ENCODE measurements at regions not wholly inside any gene's neighbourhood (a gene's known extent, or its start where the extent isn't known, plus 50 kb on each side); places are given as distances from the start of the nearest gene placed in this dataset.

DNA sequence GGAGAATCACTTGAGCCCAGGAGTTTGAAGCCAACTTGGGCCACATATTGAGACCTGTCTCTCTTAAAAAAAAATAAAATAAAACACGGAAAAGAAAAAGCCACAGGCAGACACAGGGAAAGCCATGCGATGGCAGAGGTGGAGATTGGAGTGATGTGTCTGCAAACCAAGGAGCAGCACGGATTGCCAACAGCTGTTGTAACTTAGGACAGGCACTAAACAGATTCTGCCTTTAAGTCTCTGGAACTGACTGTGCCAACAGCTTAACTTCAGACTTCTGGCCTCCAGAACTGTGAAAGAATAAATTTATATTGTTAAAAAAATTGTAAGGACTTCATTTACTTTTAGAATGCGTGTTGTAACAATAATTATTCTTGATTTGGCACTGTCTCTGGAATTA, 318.5 kb upstream of the CHD1 start (continued):
- TF ChIP-seq, protein P1, sequence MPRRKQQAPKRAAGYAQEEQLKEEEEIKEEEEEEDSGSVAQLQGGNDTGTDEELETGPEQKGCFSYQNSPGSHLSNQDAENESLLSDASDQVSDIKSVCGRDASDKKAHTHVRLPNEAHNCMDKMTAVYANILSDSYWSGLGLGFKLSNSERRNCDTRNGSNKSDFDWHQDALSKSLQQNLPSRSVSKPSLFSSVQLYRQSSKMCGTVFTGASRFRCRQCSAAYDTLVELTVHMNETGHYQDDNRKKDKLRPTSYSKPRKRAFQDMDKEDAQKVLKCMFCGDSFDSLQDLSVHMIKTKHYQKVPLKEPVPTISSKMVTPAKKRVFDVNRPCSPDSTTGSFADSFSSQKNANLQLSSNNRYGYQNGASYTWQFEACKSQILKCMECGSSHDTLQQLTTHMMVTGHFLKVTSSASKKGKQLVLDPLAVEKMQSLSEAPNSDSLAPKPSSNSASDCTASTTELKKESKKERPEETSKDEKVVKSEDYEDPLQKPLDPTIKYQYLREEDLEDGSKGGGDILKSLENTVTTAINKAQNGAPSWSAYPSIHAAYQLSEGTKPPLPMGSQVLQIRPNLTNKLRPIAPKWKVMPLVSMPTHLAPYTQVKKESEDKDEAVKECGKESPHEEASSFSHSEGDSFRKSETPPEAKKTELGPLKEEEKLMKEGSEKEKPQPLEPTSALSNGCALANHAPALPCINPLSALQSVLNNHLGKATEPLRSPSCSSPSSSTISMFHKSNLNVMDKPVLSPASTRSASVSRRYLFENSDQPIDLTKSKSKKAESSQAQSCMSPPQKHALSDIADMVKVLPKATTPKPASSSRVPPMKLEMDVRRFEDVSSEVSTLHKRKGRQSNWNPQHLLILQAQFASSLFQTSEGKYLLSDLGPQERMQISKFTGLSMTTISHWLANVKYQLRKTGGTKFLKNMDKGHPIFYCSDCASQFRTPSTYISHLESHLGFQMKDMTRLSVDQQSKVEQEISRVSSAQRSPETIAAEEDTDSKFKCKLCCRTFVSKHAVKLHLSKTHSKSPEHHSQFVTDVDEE (CRISPR knock-in tag; IDR thresholded peaks at IDR 0.05), result no peak
- TF ChIP-seq PPARA (CRISPR knock-in tag; IDR thresholded peaks at IDR 0.05; ENCODE audit: borderline replicate concordance) (no peak), ESRRG (CRISPR knock-in tag; IDR thresholded peaks at IDR 0.05) (no peak)
- TF ChIP-seq, protein P2, sequence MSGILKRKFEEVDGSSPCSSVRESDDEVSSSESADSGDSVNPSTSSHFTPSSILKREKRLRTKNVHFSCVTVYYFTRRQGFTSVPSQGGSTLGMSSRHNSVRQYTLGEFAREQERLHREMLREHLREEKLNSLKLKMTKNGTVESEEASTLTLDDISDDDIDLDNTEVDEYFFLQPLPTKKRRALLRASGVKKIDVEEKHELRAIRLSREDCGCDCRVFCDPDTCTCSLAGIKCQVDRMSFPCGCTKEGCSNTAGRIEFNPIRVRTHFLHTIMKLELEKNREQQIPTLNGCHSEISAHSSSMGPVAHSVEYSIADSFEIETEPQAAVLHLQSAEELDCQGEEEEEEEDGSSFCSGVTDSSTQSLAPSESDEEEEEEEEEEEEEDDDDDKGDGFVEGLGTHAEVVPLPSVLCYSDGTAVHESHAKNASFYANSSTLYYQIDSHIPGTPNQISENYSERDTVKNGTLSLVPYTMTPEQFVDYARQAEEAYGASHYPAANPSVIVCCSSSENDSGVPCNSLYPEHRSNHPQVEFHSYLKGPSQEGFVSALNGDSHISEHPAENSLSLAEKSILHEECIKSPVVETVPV (CRISPR knock-in tag; IDR thresholded peaks at IDR 0.05), result no peak

DNA sequence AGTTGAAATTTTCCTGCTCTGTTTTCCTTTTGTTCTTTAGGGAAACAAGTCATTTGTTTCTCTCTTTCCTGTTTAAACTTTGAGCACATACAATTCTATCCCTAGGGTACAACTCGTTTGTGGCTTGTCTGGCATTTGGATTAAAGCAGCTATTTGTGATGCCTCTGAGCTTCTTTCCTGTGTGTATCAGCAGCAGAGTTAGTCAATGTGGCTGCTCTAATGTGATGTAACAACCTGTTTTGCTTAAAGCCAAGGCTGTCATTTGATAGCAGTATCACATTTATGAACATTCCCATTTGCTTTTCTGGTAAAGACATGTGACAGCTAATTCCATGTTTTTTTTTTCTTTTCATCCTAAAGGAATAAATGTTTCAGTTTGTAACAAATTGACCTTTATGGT, 314.3 kb upstream of the CHD1 start:
- ATAC-seq, result no peak
- TF ChIP-seq ARNTL (CRISPR knock-in tag; IDR thresholded peaks at IDR 0.05; ENCODE audit: borderline replicate concordance, low read depth) (no peak), TCF4 (CRISPR knock-in tag; IDR thresholded peaks at IDR 0.05; ENCODE audit: borderline replicate concordance) (no peak), ZFP3 (CRISPR knock-in tag; IDR thresholded peaks at IDR 0.05) (no peak), ZC3H10 (CRISPR knock-in tag; IDR thresholded peaks at IDR 0.05) (no peak), BACH2 (CRISPR knock-in tag; IDR thresholded peaks at IDR 0.05; ENCODE audit: borderline replicate concordance) (no peak), ISL1 (CRISPR knock-in tag; IDR thresholded peaks at IDR 0.05) (no peak), PPARA (CRISPR knock-in tag; IDR thresholded peaks at IDR 0.05; ENCODE audit: borderline replicate concordance) (no peak), OSR1 (CRISPR knock-in tag; IDR thresholded peaks at IDR 0.05) (no peak), RARB (CRISPR knock-in tag; IDR thresholded peaks at IDR 0.05) (no peak), ZNF565 (CRISPR knock-in tag; conservative IDR thresholded peaks at IDR 0.05; ENCODE audit: low read depth) (no peak)
- TF ChIP-seq, protein P3, sequence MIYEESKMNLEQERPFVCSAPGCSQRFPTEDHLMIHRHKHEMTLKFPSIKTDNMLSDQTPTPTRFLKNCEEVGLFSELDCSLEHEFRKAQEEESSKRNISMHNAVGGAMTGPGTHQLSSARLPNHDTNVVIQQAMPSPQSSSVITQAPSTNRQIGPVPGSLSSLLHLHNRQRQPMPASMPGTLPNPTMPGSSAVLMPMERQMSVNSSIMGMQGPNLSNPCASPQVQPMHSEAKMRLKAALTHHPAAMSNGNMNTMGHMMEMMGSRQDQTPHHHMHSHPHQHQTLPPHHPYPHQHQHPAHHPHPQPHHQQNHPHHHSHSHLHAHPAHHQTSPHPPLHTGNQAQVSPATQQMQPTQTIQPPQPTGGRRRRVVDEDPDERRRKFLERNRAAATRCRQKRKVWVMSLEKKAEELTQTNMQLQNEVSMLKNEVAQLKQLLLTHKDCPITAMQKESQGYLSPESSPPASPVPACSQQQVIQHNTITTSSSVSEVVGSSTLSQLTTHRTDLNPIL (CRISPR knock-in tag; IDR thresholded peaks at IDR 0.05; ENCODE audit: low read depth), result no peak

DNA sequence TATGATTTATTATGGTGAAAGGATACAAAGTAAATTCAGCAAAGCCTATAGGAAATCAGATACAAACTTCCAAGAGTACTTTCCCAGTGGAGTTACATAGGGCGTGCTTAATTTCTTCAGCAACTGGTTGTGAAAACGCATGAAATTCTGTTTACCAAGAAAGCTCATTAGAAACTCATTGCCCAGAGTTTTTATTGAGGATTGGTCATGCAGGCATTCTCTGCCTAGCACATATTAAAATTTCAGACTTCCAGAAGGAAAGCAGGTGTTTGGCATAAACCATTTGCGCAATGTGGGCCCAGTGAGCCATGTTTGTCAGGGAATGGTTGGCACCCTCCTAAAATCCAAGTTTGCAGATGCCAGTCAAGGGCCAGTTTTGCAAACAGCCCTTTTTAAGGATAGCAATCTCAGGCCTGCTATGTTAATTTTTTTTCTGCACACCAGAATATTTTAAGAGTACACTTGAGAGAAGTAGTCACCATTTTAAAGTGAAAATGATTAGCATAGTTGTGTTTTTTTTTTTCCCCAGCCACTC, 311.1 kb upstream of the CHD1 start:
- TF ChIP-seq SNAI2 (CRISPR knock-in tag; IDR thresholded peaks at IDR 0.05), result no peak
- no peak for TF ChIP-seq ZNF565 (CRISPR knock-in tag; conservative IDR thresholded peaks at IDR 0.05; ENCODE audit: low read depth)
- no peak for TF ChIP-seq ZFP30 (CRISPR knock-in tag; IDR thresholded peaks at IDR 0.05)
- ATAC-seq, result no peak

DNA sequence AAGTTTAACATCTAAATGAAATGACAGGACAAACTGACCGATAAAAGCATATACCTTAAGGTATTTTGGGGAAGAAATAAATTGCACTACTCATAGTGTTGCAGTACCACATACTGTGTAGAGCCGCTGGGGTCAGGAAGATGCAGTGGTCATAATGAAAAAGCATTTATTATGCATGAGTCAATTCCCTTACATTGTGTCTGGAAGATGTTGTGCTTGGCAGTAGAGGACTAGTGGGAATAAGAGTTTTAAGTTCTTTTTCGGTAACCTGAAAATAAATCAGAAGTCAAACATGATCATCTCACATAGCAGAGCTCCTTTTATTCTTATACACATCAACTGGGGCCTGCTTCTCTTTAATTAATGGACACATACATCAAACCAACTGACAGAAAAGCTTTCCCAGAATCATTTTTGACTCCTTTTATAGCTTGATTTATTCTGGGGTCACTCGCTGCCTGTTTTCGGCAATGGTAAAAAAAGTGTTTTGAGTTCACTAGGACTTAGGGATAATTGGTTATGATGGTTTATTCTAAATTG, 262.5 kb upstream of the CHD1 start:
- ATAC-seq, result peak; percentile 47; the same call in 1 of the 3 replicates
- peak; percentile 47 for TF ChIP-seq ISL1 (CRISPR knock-in tag; IDR thresholded peaks at IDR 0.05)
- TF ChIP-seq, protein P4, sequence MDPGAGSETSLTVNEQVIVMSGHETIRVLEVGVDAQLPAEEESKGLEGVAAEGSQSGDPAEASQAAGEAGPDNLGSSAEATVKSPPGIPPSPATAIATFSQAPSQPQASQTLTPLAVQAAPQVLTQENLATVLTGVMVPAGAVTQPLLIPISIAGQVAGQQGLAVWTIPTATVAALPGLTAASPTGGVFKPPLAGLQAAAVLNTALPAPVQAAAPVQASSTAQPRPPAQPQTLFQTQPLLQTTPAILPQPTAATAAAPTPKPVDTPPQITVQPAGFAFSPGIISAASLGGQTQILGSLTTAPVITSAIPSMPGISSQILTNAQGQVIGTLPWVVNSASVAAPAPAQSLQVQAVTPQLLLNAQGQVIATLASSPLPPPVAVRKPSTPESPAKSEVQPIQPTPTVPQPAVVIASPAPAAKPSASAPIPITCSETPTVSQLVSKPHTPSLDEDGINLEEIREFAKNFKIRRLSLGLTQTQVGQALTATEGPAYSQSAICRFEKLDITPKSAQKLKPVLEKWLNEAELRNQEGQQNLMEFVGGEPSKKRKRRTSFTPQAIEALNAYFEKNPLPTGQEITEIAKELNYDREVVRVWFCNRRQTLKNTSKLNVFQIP (CRISPR knock-in tag; IDR thresholded peaks at IDR 0.05; ENCODE audit: borderline replicate concordance, low read depth), result no peak
- TF ChIP-seq ARNTL (CRISPR knock-in tag; IDR thresholded peaks at IDR 0.05; ENCODE audit: borderline replicate concordance, low read depth), result no peak

DNA sequence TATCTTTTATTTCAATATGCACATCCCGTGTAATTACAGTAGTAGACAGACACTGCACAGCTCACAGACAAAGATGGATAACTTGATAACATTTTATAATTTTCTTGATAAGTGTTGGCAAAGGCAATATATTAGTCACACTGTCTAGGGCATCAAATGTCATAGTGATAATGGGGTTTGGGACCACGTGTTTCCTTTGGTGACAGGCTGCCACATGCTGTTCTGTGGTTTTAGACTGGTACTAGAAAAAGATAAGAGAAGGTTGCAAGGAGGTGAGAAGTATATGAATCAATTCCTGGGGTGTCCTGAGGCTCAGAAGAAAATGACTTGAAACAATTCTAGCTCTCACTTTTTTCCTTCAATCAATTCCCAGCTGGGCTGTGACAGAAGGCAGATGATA, 258.8 kb upstream of the CHD1 start:
- ATAC-seq, result no peak
- TF ChIP-seq ZNF70 (CRISPR knock-in tag; IDR thresholded peaks at IDR 0.05) (no peak), RARB (CRISPR knock-in tag; IDR thresholded peaks at IDR 0.05) (no peak), ZNF565 (CRISPR knock-in tag; conservative IDR thresholded peaks at IDR 0.05; ENCODE audit: low read depth) (no peak), TOX (CRISPR knock-in tag; IDR thresholded peaks at IDR 0.05; ENCODE audit: borderline replicate concordance) (no peak), ZFP3 (CRISPR knock-in tag; IDR thresholded peaks at IDR 0.05) (no peak), BACH2 (CRISPR knock-in tag; IDR thresholded peaks at IDR 0.05; ENCODE audit: borderline replicate concordance) (no peak)
- TF ChIP-seq, protein P1 (CRISPR knock-in tag; IDR thresholded peaks at IDR 0.05), result no peak
- TF ChIP-seq, protein P3 (CRISPR knock-in tag; IDR thresholded peaks at IDR 0.05; ENCODE audit: low read depth), result no peak
- TF ChIP-seq, protein P2 (CRISPR knock-in tag; IDR thresholded peaks at IDR 0.05), result no peak

Measured in SK-N-SH treated with all-trans-retinoic acid at 6 μM for 48 hours (cell line).